Thoracic aorta (tissue), 2 donors: ENCODE measurements at regions not wholly inside any gene's neighbourhood (a gene's known extent, or its start where the extent isn't known, plus 50 kb on each side); places are given as distances from the start of the nearest gene placed in this dataset.
"Not testable (repeated sequence)": the region's sequence is repeated elsewhere in the genome, so short reads cannot be mapped to it uniquely, and the experiment has no call there.

Experiments used
- ATAC-seq: fragments of 150-250 bp; one replicate; pipeline ENCODE4 v1.8.0; 2017; ENCODE audit warnings: low read depth; ENCODE audit not compliant: insufficient number of reproducible peaks, low FRiP score
- DNase-seq: peaks from one replicate; pipeline ENCODE4 v3.0.0-alpha.2; 2020; ENCODE audit warnings: low spot score
- H3K27ac ChIP-seq, 2 donors: fragments of 200-600 bp; sonication (generic); 1 replicate in 1 of 2; 2 replicates in 1 of 2; pipeline ENCODE4 v1.5.1; 2016; ENCODE audit warnings: mild to moderate bottlenecking in 2 of 2, moderate library complexity in 2 of 2
- H3K27me3 ChIP-seq: fragments of 200-600 bp; sonication (generic); replicated peaks from 2 replicates; pipeline ENCODE4 v1.6.0; 2016; ENCODE audit warnings: mild to moderate bottlenecking; ENCODE audit not compliant: insufficient read depth
- H3K36me3 ChIP-seq: fragments of 200-600 bp; sonication (generic); one replicate; pipeline ENCODE4 v1.5.1; 2016
- H3K4me1 ChIP-seq, 2 donors: fragments of 200-600 bp; sonication (generic); 1 replicate in 1 of 2; 2 replicates in 1 of 2; pipeline versions ENCODE4 v1.5.1 to v1.6.0; 2016; ENCODE audit warnings: low read depth in 2 of 2, mild to moderate bottlenecking in 1 of 2; ENCODE audit not compliant: control insufficient read depth in 1 of 2
- H3K4me3 ChIP-seq: fragments of 200-600 bp; sonication (generic); 2 replicates; pipeline ENCODE4 v1.5.1; 2016; ENCODE audit warnings: mild to moderate bottlenecking
- H3K9me3 ChIP-seq: fragments of 200-600 bp; sonication (generic); 2 replicates; pipeline ENCODE4 v1.5.1; 2016
- CTCF ChIP-seq: fragments of 200-600 bp; sonication (generic); IDR thresholded peaks from one replicate; pipeline ENCODE4 v1.5.1; 2019; ENCODE audit warnings: antibody characterized with exemption

DNA sequence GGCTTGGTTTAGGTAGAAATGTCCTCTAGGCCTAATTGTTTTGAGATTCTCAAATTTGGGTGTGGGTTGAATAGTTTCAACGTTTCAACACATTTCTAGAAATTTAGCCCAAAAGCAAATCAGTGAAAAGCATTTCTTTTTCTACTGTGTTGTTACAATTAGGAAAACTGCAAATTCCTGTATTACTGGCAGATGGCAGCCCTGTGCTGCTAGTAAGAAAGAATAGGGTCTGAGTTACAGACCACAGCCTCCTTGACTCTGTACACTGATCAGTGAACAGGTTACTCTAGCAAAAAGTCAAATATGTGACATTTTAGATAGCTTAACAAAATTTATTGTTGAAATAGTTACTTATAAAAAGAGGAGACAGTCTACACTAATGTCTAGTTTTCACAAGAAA, 703.0 kb downstream of the JRKL start:
- TF ChIP-seq CTCF = no peak
- Histone ChIP-seq H3K9me3 (no peaks in the 10 kb centered on the region), H3K4me1 (no peaks in the 10 kb centered on the region), H3K36me3 (no peaks in the 10 kb centered on the region), H3K4me3 (no peak overlapping the region), H3K27me3 (no peaks in the 10 kb centered on the region), H3K27ac (no peak overlapping the region)
- ATAC-seq (no peak), DNase-seq (no peak)

GRCh38 chr11:97102180-97102579, 712.4 kb downstream of the JRKL start:
- not testable (repeated sequence) for H3K4me1 ChIP-seq, H3K27ac ChIP-seq, H3K4me3 ChIP-seq, H3K27me3 ChIP-seq, ATAC-seq, DNase-seq, H3K36me3 ChIP-seq, H3K9me3 ChIP-seq

GRCh38 chr11:97107604-97108003, 717.8 kb downstream of the JRKL start:
- no peaks in the 10 kb centered on the region for H3K27me3 ChIP-seq
- no peak for ATAC-seq

GRCh38 chr11:97109078-97109477, 719.3 kb downstream of the JRKL start:
- DNase-seq = no peak
- TF ChIP-seq CTCF = no peak
- no peaks in the 10 kb centered on the region for H3K36me3 ChIP-seq
- no peak overlapping the region for H3K27ac ChIP-seq
- no peaks in the 10 kb centered on the region for H3K27me3 ChIP-seq
- no peak overlapping the region for H3K4me3 ChIP-seq
- no peak for ATAC-seq
- H3K4me1 ChIP-seq = no peaks in the 10 kb centered on the region
- H3K9me3 ChIP-seq = no peaks in the 10 kb centered on the region

More at GRCh38 chr11:97107604-97108003, 717.8 kb downstream of the JRKL start:
- no peak for DNase-seq
- H3K4me3 ChIP-seq = no peak overlapping the region
- TF ChIP-seq CTCF = no peak
- no peak overlapping the region for H3K27ac ChIP-seq
- H3K9me3 ChIP-seq = no peaks in the 10 kb centered on the region
- no peaks in the 10 kb centered on the region for H3K4me1 ChIP-seq
- no peaks in the 10 kb centered on the region for H3K36me3 ChIP-seq

GRCh38 chr11:97110376-97110775, 720.6 kb downstream of the JRKL start:
- no peak overlapping the region for H3K27ac ChIP-seq
- no peak for TF ChIP-seq CTCF
- DNase-seq (no peak), ATAC-seq (no peak)
- H3K9me3 ChIP-seq = no peaks in the 10 kb centered on the region
- H3K4me3 ChIP-seq = no peak overlapping the region
- H3K4me1 ChIP-seq = no peaks in the 10 kb centered on the region
- no peaks in the 10 kb centered on the region for H3K27me3 ChIP-seq
- H3K36me3 ChIP-seq = no peaks in the 10 kb centered on the region

- DNase-seq (no peak), ATAC-seq (no peak)
- H3K4me3 ChIP-seq = no peak overlapping the region
- no peaks in the 10 kb centered on the region for H3K9me3 ChIP-seq
- TF ChIP-seq CTCF = no peak
- H3K27me3 ChIP-seq = no peaks in the 10 kb centered on the region
- no peaks in the 10 kb centered on the region for H3K36me3 ChIP-seq
- H3K27ac ChIP-seq = no peak overlapping the region
- no peaks in the 10 kb centered on the region for H3K4me1 ChIP-seq
Observed at GRCh38 chr11:97111559-97111958, 721.7 kb downstream of the JRKL start.
